HG03159 (cell line): ENCODE measurements at regions not wholly inside any gene's neighbourhood (a gene's known extent, or its start where the extent isn't known, plus 50 kb on each side); places are given as distances from the start of the nearest gene placed in this dataset.
"Not testable (repeated sequence)": the region's sequence is repeated elsewhere in the genome, so short reads cannot be mapped to it uniquely, and the experiment has no call there.

ENCODE experiments used
- ATAC-seq: cut with Tn5 transposase; IDR thresholded peaks from one replicate; pipeline ENCODE4 v1.9.1; 2021; ENCODE audit warnings: mild to moderate bottlenecking, moderate library complexity; ENCODE audit not compliant: unreplicated experiment

DNA sequence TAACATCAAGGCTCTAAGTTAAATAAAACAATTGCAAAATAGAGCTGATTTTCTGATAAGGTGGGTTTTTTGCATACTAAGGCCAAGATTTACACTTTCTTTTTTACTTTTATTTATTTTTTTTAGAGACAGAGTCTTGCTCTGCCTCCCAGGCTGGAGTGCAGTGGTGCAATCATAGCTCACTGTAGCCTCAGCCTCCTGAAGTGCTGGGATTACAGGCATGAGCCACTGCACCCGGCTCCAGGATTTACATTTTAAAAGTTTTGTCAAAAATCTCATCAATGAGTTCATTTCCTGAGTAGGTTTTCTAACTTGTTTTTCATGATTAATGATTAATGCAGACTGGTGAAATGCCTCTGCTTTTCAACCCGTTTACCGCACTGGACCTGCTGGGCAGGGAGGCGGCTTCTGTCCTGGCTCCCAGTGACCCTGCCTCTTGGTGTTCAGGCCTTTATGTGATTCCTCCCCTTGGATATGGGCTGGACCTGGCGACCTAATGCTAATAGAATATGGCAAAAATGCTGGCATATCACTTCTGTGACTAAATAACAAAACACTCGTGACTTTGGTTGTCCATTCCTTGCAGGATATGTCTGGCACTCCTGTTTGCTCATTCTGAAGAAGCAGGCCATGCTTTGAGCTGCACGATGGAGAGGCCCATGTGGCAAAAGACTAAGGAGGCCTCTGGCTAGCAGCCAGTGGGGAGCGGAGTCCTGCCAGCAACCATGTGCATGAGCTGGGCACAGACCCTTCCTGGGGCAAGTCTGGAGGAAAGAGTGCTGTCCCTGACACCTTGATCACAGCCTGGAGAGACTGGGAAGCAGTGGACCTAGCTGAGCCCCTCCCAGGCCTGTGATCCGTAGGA lies 72.2 kb upstream of the PTCH1 start:
- ATAC-seq, result no peak

DNA sequence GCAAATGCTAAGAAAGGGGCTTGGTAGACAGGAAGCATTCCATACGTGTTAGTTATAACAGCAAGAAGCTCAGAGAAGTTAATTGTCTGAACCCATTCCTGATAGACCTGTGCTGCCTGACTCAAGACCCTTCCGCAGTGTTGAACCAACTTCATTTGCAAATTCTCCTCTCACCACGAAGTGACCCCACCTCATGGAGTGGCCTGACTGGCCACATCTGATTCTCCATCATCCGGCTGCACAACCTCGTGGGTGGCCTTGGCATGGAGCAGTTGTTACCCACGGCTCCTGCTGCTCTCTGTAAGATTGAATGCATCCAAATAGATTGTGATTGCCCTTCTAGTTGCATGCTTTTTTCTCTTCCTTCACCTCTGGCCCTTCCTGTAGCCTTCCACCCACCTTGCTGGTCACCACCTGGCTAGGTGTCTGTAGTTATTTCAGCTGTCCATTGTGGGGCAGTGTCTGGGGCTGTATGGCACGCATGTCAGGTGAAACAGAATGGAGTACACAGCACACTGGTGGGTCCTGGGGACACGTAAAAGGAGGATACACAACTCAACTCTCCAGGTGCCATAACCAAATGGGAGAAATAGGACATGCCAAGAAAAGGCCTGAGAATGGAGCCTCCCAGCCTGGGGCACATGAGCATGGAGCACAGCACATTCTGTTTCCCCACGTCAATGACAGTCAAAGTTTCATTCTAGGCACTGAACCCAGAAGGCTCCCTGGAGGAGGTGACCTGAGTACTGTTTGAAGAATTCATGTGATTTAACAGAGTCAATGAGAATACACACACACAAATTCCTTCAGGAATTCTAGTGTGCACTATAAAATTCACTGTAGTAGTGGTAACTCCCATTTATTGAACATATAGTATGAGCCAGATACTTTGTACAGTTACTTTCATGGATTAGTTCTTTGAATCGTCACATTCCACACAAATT lies 70.5 kb upstream of the PTCH1 start:
- no peak for ATAC-seq

DNA sequence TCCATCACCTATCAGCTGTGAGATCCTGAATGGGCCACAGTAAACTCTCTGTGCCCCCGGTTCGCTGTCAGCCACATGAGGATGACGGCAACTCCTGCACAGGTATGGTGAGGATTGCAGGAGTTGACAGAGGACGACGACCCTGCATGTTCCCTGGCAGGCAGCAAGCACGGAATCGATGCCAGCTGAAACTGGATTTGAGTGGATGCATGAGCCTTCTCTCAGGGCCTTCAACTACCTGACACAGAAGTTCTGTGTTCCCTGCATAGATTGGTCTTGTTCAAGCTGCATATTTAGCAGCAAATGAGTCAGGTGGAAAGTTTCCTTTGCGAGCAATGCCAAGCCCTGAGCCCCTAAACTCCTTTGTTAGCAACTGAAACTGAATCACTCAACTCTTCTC lies 69.6 kb upstream of the PTCH1 start:
- no peak for ATAC-seq

DNA sequence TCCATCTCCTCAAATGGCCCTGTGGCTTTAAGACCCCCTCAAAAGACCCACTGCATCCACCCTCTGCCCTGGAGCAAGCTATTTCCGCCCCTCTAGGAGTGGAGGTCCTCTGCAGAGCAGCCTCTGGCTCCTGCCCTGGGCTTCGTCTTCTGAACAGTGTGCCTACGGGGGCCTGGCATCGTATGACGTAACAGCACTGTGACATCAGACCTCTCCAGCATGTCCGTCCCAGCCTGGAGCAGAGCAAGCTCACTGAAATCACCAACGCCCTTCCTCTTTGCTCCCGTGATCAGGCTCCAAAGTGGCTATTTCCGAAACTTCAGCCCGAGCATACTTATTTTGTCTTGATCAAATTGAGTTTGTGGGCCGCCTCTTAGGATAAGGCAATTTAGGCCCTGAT lies 69.1 kb upstream of the PTCH1 start:
- ATAC-seq, result no peak

DNA sequence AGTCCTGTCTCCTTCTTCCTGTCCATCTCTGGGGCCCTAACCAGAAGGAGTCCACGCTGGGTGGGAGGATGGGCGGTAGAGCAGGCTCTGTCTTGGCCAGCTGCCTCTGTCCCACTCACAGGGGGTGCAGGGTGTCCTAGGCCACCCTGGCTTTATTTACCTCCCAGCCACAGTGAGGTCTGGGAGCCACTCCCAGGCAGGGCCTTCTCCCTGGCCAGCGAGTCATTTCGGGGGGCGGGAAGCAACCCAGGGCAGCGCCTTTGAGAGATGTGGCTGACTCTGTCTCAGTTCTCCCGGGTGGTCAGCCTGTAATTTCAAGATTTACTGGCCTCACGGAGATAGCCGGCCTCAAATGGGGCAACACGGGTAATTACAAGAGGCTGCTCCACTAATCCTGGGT lies 67.4 kb upstream of the PTCH1 start:
- ATAC-seq, result no peak

DNA sequence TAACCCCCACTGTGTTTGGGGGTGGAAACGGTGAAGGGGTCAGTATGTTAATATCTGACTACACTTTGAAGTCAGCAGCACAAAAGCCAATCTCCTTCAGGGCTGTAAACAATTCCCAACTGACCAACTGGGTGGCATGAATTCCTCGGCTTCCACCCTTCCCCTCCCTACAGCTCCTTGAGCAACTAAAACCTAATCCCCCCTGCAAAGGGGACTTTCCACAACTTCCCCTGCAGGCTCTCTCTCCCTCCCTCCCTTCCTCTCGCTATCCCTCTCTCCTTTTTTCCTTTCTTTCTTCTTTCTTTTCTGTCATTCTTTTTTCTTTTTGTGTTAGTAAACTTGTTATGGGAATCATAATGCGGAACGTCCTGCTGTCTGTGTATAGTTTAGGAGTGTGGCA lies 65.1 kb upstream of the PTCH1 start:
- no peak for ATAC-seq

DNA sequence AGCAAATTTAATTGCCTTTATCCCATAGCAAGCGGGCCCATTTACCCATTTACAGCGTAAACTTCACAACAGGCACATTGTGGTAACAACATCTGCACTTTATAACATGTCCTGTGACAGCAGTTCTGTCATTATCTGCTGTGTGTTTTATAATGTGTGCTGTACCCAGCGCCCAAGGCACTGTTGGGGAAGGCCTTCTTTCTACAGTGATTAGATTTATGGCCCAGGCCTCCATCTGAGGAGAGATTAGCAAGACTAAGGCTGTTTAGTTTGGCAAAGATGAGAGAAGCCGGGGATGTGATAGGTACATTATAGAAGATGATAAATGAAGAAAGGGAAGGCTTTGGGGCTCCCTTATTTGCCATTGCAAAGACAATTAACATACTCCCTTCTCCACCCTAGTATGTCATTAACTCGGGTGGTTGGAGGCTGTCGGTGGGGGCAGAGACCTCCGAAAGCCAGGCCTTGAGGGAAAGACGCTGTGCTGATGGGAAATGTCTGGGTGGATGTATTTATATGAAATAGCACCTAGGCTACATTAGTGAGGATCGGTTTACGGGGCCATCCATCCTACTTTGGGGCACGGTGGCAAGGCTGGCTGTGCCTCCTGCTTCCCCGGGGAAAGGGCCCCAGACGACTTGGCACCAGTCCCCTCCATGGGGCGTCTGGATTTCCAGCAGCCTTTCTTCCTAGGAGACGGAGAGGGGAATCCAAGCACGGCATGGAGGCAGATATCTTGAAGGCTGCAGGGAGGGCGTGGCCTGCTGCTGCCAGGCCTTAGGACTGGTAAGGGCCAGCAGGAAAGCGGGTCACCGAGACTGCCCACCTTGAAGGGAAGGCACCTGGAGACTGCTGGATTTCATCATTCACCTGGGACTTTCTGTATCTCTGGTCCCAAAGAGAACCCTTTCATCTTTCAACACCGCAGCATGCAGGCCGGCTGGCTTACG lies 64.3 kb upstream of the PTCH1 start:
- ATAC-seq, result no peak

DNA sequence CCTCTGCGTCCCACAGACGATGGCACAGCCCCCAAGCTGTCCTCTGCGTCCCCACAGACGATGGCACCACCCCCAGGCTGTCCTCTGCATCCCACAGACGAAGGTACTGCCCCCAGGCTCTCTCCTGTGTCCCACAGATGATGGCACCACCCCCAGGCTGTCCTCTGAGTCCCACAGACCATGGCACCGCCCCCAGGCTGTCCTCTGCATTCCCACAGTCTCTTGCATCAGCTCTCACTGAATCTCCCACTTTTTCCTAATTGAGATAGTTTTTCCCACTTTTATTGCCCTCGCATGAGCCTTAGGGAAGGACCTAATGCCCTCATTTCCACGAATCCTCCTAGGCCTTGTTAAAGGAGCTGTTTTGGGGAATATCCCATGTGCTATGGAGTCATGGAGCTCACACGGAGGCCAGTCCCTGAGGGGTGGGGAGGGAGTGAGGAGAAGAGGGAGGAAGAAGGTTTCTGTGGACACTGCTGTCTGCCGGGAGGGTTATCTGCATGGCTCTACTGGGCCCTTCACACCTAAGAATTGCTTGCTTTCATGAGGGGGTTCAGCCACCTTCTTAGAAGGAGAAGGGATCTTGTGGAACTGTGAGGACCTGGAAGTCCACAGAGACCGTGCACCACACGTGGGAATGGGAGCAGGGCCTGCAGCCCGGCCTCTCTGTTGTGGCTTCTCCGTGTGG lies 58.2 kb upstream of the PTCH1 start:
- no peak for ATAC-seq

DNA sequence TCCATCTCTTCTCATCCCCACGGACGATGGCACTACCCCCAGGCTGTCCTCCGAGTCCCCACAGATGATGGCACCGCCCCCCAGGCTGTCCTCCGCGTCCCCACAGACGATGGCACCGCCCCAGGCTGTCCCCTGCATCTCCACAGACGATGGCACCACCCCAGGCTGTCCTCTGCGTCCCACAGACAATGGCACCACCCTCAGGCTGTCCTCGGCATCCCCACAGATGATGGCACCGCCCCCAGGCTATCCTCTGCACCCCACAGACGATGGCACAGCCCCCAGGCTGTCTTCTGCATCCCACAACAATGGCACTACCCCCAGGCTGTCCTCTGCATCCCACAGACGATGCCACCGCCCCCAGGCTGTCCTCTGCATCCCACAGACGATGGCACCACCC lies 57.4 kb upstream of the PTCH1 start:
- no peak for ATAC-seq

DNA sequence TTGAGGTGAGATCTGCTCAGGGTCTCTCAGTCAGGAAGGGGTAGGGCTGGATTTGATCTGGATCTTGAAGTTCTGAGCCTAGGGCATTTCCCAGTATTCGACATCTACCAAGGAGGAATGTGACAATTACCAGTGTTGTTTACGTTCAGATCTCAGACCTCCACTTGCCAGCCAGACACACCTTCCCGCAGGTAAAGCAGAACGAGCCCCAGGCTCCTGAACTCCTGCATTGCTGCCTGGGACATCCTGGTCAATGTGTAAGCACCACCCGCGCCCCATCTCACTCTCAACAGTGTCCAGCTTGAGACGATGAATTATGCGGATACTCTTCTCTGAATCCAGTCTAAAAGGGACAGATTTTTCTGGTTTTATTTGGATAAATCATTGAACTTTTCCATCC lies 56.7 kb upstream of the PTCH1 start:
- no peak for ATAC-seq

DNA sequence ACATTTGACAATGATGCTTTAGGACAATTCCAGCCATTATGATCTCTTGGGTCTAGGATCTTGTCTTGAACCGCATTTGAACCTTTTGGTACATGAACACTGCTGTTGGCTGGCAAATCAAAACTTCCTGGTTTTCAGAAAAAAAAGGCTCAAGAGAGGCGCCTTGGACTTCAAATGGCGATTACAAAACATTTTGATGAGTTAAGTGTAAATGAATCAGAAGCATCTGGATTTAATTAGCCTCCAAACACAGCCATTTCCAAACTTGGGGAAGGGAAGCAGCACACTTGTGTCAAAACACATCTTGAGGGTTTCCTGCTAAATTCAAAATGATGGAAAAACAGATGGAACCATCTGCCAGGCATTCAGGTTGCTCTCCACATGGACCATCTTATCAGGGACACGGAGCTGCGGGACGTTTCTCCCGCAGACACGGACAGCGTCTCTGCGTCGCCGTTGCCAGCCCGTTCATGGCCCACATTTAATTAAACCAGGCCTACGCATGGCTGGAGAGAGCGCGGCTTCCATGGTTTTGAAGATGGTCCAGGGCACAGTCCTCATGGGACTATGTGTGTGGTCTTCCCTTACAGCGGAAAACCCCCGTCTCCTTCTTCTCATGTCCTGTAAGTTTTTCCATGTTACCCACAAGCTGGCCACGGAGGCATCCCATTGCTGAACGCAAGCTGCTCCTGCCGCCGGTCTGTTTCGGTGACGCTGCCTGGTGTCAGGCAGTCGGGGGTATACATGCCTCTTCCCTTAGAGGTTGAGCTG lies 55.8 kb upstream of the PTCH1 start:
- ATAC-seq, result no peak

DNA sequence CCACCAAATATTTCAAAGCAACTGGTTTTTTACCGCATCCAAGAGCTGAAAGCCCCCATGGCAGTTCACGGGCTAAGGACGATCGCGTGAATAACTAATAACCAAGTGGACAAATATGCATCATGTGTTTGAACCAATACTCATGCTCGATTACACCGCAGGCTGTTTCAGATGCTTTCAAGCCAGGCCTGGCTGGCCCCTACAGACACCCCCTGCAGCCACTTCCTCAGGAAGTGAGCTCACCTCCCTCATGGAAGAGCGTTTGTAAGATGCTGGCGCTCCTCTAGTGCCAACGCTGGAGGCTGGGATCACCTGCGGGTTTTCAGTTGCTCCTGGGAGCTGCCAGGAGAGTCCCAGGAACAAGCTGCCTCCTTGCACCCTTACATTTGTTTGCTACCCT lies 53.9 kb upstream of the PTCH1 start:
- no peak for ATAC-seq

DNA sequence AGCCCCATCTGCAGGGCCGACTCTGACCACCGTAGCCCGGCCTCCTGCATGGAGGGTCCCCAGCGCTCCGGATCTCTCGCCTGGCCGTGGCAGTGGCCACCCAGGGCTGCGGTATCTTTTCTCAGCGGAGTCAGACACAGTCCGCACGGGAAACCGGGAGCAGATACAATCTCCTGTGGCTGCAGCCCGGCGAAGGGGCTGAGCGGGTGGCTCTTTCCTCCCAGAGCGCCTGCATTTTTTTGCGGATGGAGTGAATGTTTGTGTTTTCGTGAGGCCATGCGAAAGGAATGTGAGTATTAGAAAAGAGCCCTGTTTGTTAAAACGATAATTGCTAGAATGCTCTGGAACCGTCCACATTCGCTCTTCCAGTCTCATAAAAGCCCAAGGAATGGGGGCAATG lies 53.4 kb upstream of the PTCH1 start:
- ATAC-seq, result no peak

DNA sequence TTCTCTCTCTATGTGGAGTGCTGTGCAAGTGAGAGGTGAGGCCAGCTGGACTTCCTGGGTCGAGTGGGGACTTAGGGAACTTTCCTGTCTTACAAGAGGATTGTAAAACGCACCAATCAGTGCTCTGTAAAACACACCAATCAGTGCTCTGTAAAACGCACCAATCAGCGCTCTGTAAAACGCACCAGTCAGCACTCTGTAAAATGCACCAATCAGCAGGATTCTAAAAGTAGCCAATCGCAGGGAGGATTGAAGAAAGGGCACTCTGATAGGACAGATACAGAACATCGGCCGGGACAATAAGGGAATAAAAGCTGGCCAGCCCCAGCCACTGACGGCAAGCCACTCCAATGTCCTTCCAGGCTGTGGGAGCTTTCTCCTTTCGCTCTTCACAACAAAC lies 52.0 kb upstream of the PTCH1 start:
- not testable (repeated sequence) for ATAC-seq
